Esophagus (tissue), 2 donors: ENCODE measurements at regions not wholly inside any gene's neighbourhood (a gene's known extent, or its start where the extent isn't known, plus 50 kb on each side); places are given as distances from the start of the nearest gene placed in this dataset.

Experiments
- H3K27ac ChIP-seq, 2 donors: one replicate each; pipeline ENCODE4 v1.5.1; 2013; ENCODE audit warnings: low read depth in 2 of 2, mild to moderate bottlenecking in 2 of 2, inconsistent platforms in 1 of 2, low read length in 1 of 2, moderate library complexity in 1 of 2
- H3K27me3 ChIP-seq, 2 donors: one replicate each; pipeline ENCODE4 v1.6.1; 2013; ENCODE audit warnings: low read length in 2 of 2, control low read depth in 1 of 2, mild to moderate bottlenecking in 1 of 2; ENCODE audit not compliant: insufficient read depth in 2 of 2, control insufficient read depth in 1 of 2
- H3K36me3 ChIP-seq, 2 donors: one replicate each; pipeline ENCODE4 v1.6.1; 2013; ENCODE audit warnings: low read length in 1 of 2; ENCODE audit not compliant: control insufficient read depth in 2 of 2, insufficient read depth in 2 of 2
- H3K4me1 ChIP-seq, 2 donors: one replicate each; pipeline ENCODE4 v1.6.1; 2013; ENCODE audit warnings: low read length in 1 of 2; ENCODE audit not compliant: control insufficient read depth in 2 of 2, insufficient read depth in 2 of 2
- H3K4me3 ChIP-seq, 2 donors: one replicate each; pipeline ENCODE4 v1.5.1; 2013; ENCODE audit warnings: low read length in 2 of 2, mild to moderate bottlenecking in 2 of 2, low read depth in 1 of 2, moderate library complexity in 1 of 2
- H3K9me3 ChIP-seq, 2 donors: one replicate each; pipeline ENCODE4 v1.6.1; 2013; ENCODE audit warnings: mild to moderate bottlenecking in 2 of 2, low read depth in 1 of 2, low read length in 1 of 2, moderate library complexity in 1 of 2; ENCODE audit not compliant: control insufficient read depth in 2 of 2, insufficient read depth in 1 of 2
- WGBS, 2 donors: extraction: QIAGEN DNeasy Blood & Tissue Kit; methylation state at CpG; one replicate each; pipeline ENCODE4 v1.1.7; 2013; 5-methylcytosine and 5-hydroxymethylcytosine counted together
- donor health status: healthy with polysubstance abuse.
- donor health status: Bipolar disorder and iron deficiency.

- no peak overlapping the region for H3K27ac ChIP-seq
- H3K4me3 ChIP-seq = no peak overlapping the region
- WGBS, 2 donors = 58 to 65% methylated on average over 4 of the region's 4 CpGs
- no peaks in the 10 kb centered on the region for H3K36me3 ChIP-seq
- H3K27me3 ChIP-seq = no peaks in the 10 kb centered on the region
- no peaks in the 10 kb centered on the region for H3K9me3 ChIP-seq
- no peaks in the 10 kb centered on the region for H3K4me1 ChIP-seq
These were observed 111.4 kb upstream of the FRY start for GRCh38 chr13:31919971-31920726.

- H3K36me3 ChIP-seq = no peaks in the 10 kb centered on the region
- H3K4me1 ChIP-seq = no peaks in the 10 kb centered on the region
- H3K4me3 ChIP-seq = no peak overlapping the region
- H3K9me3 ChIP-seq = no peaks in the 10 kb centered on the region
- 67 to 69% methylated on average over 2 of the region's 2 CpGs for WGBS, 2 donors
- H3K27ac ChIP-seq = no peak overlapping the region
- no peaks in the 10 kb centered on the region for H3K27me3 ChIP-seq
These were observed 110.9 kb upstream of the FRY start for GRCh38 chr13:31920727-31921100.

- 94% methylated on average over 1 of the region's 1 CpG for WGBS, 2 donors
- H3K27me3 ChIP-seq = no peaks in the 10 kb centered on the region
- H3K36me3 ChIP-seq = no peaks in the 10 kb centered on the region
- H3K4me1 ChIP-seq = peaks cover 3 to 4% of the 10 kb centered on the region in 2 donors
- H3K27ac ChIP-seq = no peak overlapping the region
- no peaks in the 10 kb centered on the region for H3K9me3 ChIP-seq
- no peak overlapping the region for H3K4me3 ChIP-seq
These were observed 108.8 kb upstream of the FRY start for GRCh38 chr13:31922724-31923123.

GRCh38 chr13:31923134-31923763, 108.3 kb upstream of the FRY start:
- Histone ChIP-seq H3K4me3 (no peak overlapping the region), H3K4me1 (peaks cover 3 to 4% of the 10 kb centered on the region in 2 donors), H3K9me3 (no peaks in the 10 kb centered on the region), H3K36me3 (no peaks in the 10 kb centered on the region), H3K27ac (no peak overlapping the region), H3K27me3 (no peaks in the 10 kb centered on the region)
- WGBS, 2 donors = 81 to 90% methylated on average over 3 of the region's 3 CpGs

GRCh38 chr13:31925079-31925478, 106.5 kb upstream of the FRY start:
- no peaks in the 10 kb centered on the region for H3K36me3 ChIP-seq
- H3K4me3 ChIP-seq = no peak overlapping the region
- WGBS, 2 donors = 56 to 68% methylated on average over 2 of the region's 2 CpGs
- peaks cover 3 to 5% of the 10 kb centered on the region in 2 donors for H3K4me1 ChIP-seq
- no peak overlapping the region for H3K27ac ChIP-seq
- no peaks in the 10 kb centered on the region for H3K27me3 ChIP-seq
- no peaks in the 10 kb centered on the region for H3K9me3 ChIP-seq

- Histone ChIP-seq H3K36me3 (no peaks in the 10 kb centered on the region), H3K4me3 (no peak overlapping the region), H3K4me1 (peaks cover 3 to 5% of the 10 kb centered on the region in 2 donors), H3K9me3 (no peaks in the 10 kb centered on the region), H3K27ac (no peak overlapping the region), H3K27me3 (no peaks in the 10 kb centered on the region)
- WGBS, 2 donors = 58 to 65% methylated on average over 5 of the region's 5 CpGs
These were observed 104.3 kb upstream of the FRY start for GRCh38 chr13:31927219-31927653.

- WGBS, 2 donors = 62 to 80% methylated on average over 3 of the region's 3 CpGs
- H3K4me1 ChIP-seq = peaks cover 3 to 5% of the 10 kb centered on the region in 2 donors
These were observed 102.4 kb upstream of the FRY start for GRCh38 chr13:31929031-31929770.

GRCh38 chr13:31930490-31930889, 101.1 kb upstream of the FRY start:
- no peaks in the 10 kb centered on the region for H3K9me3 ChIP-seq
- H3K4me1 ChIP-seq = peaks cover 3 to 5% of the 10 kb centered on the region in 2 donors
- 80 to 81% methylated on average over 2 of the region's 2 CpGs for WGBS, 2 donors
- H3K27ac ChIP-seq = no peak overlapping the region
- H3K27me3 ChIP-seq = no peaks in the 10 kb centered on the region
- H3K4me3 ChIP-seq = no peak overlapping the region
- no peaks in the 10 kb centered on the region for H3K36me3 ChIP-seq

More at GRCh38 chr13:31929031-31929770, 102.4 kb upstream of the FRY start:
- Histone ChIP-seq H3K27ac (no peak overlapping the region), H3K9me3 (no peaks in the 10 kb centered on the region), H3K4me3 (no peak overlapping the region), H3K27me3 (no peaks in the 10 kb centered on the region), H3K36me3 (no peaks in the 10 kb centered on the region)

GRCh38 chr13:31930901-31931522, 100.6 kb upstream of the FRY start:
- no peaks in the 10 kb centered on the region for H3K9me3 ChIP-seq
- no peak overlapping the region for H3K27ac ChIP-seq
- H3K4me1 ChIP-seq = peaks cover 3 to 5% of the 10 kb centered on the region in 2 donors
- H3K27me3 ChIP-seq = no peaks in the 10 kb centered on the region
- H3K36me3 ChIP-seq = no peaks in the 10 kb centered on the region
- WGBS, 2 donors = 66 to 68% methylated on average over 3 of the region's 3 CpGs
- H3K4me3 ChIP-seq = no peak overlapping the region
